HG03354 (cell line): ENCODE measurements at regions not wholly inside any gene's neighbourhood (a gene's known extent, or its start where the extent isn't known, plus 50 kb on each side); places are given as distances from the start of the nearest gene placed in this dataset.
"Not testable (repeated sequence)": the region's sequence is repeated elsewhere in the genome, so short reads cannot be mapped to it uniquely, and the experiment has no call there.

Experiments
- ATAC-seq: cut with Tn5 transposase; IDR thresholded peaks from one replicate; pipeline ENCODE4 v1.9.1; 2021; ENCODE audit warnings: mild to moderate bottlenecking; ENCODE audit not compliant: unreplicated experiment, poor library complexity, severe bottlenecking

DNA sequence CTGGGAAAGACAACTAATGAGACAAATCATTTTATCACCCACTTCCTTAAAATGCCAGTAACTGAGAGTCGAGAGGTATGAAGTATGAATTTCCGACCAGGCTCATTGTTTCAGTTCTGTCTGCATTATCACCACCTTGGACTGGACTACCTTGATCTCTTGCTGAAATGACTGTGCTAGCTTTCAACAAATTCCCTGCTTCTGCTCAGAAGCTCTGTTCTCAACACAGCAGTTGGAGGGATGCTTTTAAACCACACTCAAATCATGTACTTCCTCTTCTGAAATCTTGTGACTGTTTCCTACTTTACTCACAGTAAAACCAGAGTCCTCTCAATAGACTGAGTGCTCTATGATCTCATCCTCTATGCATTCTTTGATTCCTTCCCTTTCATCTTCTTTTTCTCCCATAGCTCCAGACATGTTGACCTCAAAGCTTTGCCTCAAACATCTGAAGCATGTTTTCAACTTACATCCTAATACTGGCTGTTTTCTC is 195.8 kb downstream of the KCNJ2 start:
- peak; percentile 97 for ATAC-seq

DNA sequence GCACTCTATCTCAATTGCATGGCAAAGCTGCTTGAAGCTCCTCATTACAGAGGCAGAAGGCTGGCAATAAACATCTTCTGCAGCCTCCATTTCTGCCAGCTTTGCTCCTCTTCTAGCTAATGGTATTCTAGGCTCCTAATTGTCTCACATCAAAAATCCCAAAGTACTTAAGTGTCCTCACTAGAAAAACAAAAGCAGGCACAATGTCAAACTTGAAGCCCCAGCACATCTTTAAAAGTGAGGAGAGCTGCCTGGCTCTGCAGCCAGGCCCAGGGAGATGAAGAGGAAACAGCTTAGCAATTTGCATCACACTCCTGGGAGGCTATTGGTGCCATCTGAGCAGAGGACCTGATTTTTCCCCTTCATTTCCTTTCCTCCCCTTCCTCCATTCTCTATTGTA is 197.1 kb downstream of the KCNJ2 start:
- ATAC-seq: no peak

DNA sequence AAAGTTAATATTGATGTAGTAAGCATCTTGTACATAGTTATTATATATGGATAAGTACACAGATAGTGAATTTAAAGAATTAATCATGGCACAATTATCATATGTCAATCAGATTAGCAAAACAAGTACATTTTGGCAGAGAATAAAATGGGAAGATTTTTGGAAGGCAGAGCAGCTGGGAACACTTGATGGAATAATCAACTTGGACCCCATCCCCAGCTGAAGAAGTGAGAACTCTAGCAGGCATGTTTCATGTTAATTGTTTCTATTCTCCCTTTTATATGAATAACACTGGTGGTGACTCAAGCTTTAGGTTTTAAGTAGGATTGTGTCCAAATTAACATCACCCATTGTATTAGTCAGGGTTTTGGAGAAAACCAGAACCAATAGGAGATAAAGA is 198.7 kb downstream of the KCNJ2 start:
- no peak for ATAC-seq

DNA sequence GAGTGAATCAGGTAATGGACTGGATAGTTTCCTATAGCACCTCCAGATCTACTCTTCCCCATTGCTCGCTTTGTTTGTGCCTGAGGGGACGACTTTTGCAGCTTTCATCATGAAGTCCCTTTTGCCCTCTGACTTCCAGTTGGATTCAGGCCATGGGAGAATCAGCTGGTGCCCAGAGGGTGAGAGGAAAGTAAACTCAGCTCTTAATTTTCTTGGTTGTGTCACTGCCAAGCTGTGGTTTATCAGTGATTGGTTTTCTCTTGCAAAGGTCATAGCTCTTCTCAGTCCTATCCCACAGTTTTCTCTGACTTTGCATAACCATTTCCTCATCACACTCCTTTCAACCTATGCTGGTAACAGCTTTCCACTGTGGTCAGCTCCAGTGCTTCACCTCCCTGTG is 200.1 kb downstream of the KCNJ2 start:
- ATAC-seq: no peak

GRCh38 chr17:70370816-70371215 is 201.5 kb downstream of the KCNJ2 start:
- ATAC-seq: no peak

- ATAC-seq: no peak
Observed at GRCh38 chr17:70373369-70373768, 204.0 kb downstream of the KCNJ2 start.

GRCh38 chr17:70374496-70374895 is 205.2 kb downstream of the KCNJ2 start:
- ATAC-seq: no peak

DNA sequence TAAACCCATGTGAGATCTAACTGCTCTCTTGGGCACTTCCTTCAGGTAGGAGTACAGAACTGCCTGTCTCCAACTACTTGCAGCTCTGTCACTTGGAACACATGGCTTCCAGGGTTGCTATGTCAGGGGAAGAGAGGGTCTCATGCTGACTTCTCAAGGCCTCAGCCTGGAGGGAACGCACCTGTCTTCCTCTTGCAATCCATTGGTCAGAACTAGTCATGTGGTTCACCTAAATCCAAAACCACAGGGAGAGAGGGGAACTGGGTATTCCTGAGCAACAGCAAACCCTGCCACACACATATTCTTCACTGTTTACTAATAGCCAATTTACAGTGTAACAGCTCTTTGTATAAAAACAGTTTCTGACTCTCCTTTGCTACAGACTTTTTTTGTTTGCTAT is 206.1 kb downstream of the KCNJ2 start:
- ATAC-seq: no peak

DNA sequence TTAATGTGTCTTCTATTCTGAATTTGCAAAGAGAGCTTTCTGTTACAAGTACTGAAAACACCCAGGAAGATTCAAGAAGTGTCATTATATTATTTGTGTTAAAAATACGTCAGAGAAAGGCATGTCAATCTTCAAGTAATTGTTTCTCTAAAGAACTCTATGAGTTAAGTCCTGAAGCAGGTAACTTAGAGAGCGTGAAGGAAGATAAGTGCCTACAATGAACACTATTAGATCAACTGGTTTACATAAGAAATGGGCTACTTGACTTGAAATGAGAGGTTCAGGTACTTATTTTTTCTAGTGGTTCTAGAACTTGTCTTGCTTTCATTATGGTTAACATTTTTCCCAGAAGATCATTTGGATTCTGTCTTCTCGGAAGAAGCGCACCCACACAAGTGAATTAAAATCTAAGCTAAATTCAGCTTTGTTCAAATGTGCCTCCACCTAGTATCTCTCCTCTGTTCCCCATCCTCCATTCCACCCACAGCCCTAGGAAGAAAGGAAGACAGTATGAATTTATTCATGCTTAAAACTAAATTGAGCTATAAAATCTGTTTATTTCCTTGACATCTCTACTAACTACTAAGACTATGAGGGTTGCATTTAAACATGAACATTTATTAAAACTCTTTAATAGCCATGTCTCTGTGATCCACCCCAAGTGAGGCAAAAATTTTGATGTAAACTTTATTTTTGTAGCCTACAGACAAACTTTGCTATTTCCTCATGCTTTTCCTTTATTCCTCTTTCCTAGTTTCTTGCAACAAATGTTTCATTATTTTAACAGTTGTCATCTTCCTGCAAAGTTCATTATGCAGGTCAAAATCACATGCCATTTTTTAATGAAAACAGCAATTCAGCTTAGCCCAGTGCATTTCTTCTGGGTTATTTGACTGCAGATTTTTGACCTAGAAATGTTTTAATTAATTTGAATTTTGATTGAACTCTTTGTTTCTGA is 206.8 kb downstream of the KCNJ2 start:
- no peak for ATAC-seq

DNA sequence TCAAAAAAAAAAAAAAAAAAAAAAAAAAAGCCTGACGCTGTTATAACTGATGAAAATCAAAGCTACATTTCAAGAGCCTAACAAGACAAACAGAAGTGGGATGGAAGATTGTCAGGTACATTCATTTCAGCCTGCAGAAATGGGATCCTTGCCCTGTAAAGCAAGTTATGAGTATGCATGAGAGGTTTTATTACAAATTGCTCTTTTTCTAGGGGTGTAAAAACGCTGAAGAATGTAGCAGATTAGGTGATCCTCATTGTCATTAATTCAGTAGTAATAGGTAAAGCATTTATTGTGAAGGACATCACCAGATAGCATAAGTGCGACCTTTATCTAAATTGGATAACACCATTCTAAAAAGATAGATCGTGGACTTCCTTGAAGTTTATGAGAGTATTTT is 208.3 kb downstream of the KCNJ2 start:
- no peak for ATAC-seq

GRCh38 chr17:70378076-70378475 is 208.7 kb downstream of the KCNJ2 start:
- no peak for ATAC-seq

DNA sequence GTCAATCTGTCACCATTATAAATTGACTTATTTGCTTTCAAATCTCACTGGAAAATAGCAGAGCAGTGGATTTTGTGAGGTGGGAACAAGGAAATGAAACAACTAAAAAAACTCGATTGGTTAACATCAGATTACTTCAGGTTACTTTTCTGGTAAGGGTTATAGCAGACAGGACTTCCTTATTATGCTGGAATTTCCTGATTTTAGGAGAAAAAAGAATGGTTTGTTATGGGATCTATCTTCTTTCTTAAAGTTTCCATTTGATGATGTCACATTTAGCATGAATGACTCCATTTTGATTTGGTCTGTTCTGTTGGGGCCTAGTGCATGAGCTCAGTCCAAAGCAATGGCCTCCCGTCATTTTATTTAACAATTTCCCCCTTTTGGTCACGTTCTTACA is 210.6 kb downstream of the KCNJ2 start:
- no peak for ATAC-seq

DNA sequence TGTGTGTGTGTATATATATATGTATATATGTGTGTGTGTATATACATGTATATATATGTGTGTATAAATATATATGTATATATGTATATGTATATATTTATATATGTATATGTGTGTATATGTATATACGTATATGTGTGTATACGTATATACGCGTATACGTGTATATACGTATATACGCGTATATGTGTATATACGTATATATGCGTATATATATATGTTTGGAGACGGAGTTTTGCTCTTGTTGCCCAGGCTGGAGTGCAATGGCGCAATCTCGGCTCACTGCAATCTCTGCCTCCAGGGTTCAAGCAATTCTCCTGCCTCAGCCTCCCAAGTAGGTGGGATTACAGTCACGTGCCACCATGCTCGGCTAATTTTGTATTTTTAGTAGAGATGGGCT is 212.6 kb downstream of the KCNJ2 start:
- ATAC-seq: not testable (repeated sequence)

DNA sequence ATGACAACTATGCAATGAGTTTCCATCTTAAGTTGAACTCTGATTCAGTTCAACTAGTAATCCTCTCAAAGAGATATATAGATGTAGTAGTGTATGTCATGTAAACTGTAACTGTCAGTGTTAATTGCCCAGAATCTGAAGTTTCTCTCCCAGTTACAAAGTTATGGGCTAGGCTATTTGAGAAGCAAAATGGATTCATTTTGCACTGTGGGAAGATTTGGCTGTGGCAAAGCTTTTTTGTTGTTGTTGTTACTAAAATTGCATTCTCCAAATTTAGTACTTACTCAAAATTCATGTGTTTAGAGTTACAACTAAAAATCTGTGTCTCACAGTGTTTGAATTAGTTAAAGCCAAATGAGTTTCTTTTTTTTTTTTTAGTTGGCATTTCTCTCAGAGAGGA is 219.0 kb downstream of the KCNJ2 start:
- ATAC-seq: no peak

DNA sequence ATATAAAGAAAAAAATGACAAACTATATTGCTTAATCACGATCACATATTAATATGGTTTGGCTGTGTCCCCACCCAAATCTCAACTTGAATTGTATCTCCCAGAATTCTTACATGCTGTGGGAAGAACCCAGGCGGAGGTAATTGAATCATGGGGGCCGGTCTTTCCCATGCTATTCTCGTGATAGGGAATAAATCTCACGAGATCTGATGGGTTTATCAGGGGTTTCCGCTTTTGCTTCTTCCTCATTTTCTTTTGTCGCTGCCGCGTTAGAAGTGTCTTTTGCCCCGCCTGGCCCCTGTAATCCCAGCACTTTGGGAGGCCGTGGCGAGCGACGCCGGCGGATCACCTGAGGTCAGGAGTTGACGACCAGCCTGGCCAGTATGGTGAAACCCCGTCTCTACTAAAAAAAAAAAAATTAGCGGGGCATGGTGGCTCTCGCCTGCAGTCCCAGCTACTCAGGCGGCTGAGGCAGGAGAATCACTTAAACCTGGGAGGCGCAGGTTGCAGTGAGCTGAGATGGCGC is 220.0 kb downstream of the KCNJ2 start:
- not testable (repeated sequence) for ATAC-seq

DNA sequence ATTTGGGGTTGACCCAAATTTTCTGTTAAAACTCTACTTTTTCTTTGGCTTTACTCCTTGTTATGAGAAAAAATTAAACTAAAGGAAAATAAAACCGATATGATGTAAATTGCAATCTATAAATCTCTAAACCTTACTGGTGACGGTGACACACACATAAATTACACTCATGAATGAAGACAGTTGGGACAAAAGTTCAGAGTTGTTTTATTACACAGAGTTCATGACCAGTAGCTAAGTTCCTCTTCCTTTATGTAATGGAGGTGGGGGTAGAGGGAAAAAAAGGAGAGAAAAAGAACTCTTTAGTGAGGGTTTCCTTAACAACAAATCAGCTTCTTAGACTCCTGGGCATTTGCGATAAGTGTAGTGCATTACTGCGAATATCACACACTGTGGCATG is 220.7 kb downstream of the KCNJ2 start:
- ATAC-seq: no peak

DNA sequence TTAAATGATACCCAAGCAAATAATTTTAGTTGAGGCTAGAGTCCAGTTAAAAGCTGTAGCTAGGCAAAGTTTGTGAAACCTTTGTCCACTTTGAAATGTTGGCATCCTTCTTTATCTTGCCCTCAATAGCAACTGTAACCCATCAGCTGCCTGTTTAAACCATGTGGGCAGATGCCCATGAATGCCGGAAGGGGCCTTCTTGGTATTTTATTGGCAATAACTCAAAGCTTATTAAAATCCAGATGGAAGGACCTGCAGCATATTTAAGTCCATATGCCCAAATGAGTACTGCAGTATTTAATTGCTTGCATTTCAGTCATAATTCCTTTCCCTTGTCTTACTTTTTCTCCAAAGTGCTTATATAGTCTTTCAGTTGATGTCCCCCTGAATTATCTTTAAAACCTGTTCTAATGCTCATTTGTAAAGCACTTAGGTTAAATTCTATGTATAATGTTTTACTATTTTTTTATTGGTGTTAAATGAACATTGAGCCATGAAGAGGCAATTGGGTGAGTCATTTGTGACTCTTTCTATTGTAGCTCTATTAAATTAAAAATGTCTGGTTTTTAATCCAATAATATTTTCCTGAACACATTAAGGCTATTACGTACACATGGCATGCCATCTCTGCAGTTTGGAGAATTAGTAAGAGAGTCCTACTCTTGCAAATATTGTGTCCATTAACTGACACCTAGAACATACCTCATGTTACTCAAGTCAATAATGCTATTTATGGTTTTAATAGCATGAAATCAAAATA is 225.3 kb downstream of the KCNJ2 start:
- no peak for ATAC-seq

GRCh38 chr17:70405492-70406220 is 236.3 kb downstream of the KCNJ2 start:
- ATAC-seq: peak; percentile 85

GRCh38 chr17:70407506-70407905 is 238.2 kb downstream of the KCNJ2 start:
- no peak for ATAC-seq

- ATAC-seq: no peak
Observed at GRCh38 chr17:70408768-70409167, 239.4 kb downstream of the KCNJ2 start.
